Kidney capillary endothelial cell (primary cell): ENCODE measurements at regions not wholly inside any gene's neighbourhood (a gene's known extent, or its start where the extent isn't known, plus 50 kb on each side); places are given as distances from the start of the nearest gene placed in this dataset.

Experiments
- DNase-seq: peaks from one replicate; pipeline ENCODE4 v3.0.0-alpha.2; 2018; ENCODE audit warnings: low spot score

DNA sequence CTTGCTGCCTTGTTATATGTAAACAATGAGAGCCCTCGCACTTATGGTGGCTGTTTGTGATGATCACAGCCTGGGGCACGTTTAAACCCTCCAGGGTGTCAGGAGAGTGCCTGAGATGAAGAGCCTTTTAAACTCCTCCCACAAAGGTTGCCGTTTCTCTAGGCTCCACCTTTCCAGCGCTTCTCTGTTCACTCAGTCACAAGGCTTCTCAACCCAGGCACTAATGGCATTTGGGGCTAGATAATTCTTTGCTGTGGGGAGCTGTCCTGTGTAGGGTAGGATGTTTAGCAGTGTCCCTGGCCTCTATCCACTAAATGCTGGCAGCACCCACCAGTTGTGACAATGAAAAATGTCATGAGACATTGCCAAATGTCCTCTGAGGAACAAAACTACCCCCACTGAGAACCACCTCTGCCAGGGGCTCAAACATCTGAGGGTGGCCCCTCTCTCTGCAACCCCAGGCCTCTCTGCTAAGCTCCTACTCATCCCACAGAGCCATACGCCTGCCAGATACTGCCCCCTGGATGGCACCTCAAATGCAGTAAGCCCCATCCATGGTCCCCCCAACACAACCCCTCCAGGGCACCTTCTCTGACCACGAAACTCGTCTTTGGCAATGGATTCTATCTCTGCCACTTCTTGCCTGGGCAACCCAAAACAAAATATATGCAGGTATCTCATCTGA, 144.3 kb upstream of the ZMIZ1 start:
- DNase-seq: no peak

- no peak for DNase-seq
Measured at GRCh38 chr10:78925275-78925674, 143.5 kb upstream of the ZMIZ1 start.

DNA sequence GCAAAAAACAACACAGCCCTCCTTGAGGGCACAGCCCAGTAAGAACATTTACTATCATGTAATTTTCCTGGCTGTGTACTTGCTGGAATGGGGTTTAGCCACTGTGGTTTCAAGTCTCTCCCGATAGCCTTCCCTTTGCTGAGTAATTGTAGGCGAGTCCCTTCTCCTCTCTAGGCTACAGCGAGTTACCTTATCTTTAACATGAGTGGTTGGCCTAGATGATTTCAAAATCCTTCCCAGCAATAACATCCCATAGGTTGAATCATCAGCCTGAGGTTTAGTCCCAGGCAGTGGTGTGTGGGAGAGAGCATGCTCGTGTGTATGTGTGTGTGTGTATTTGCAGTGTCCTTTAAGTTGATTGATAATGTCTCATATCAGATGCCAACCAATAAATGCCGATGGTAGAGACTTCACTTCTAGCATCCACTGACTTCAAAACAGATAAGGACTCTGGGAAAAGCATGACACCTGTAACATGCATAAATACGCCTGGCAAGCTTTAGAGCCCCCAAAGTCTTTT, 142.9 kb upstream of the ZMIZ1 start:
- no peak for DNase-seq

GRCh38 chr10:78927257-78927995, 141.3 kb upstream of the ZMIZ1 start:
- no peak for DNase-seq

- no peak for DNase-seq
Measured at GRCh38 chr10:78928330-78928729, 140.4 kb upstream of the ZMIZ1 start.

DNA sequence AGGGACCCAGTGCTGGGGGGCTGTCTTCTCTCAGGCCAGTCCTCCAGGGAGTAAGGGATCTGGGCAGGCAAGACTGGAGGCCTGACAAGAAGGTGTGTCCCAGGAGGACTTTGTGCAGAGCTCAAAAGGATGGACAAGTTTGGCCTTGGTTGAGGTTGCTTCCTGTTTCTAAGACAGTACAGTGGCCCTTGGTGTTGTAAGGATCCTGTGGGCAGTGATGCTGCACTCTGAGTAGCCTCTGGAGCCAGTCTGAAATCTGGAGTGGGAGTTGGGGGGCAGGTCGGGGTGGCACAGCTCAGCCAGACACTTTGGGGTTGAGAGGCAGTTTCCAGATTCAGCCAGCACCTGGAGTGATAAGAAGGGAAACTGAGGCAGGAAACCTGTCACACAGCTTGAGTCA, 139.2 kb upstream of the ZMIZ1 start:
- no peak for DNase-seq

DNA sequence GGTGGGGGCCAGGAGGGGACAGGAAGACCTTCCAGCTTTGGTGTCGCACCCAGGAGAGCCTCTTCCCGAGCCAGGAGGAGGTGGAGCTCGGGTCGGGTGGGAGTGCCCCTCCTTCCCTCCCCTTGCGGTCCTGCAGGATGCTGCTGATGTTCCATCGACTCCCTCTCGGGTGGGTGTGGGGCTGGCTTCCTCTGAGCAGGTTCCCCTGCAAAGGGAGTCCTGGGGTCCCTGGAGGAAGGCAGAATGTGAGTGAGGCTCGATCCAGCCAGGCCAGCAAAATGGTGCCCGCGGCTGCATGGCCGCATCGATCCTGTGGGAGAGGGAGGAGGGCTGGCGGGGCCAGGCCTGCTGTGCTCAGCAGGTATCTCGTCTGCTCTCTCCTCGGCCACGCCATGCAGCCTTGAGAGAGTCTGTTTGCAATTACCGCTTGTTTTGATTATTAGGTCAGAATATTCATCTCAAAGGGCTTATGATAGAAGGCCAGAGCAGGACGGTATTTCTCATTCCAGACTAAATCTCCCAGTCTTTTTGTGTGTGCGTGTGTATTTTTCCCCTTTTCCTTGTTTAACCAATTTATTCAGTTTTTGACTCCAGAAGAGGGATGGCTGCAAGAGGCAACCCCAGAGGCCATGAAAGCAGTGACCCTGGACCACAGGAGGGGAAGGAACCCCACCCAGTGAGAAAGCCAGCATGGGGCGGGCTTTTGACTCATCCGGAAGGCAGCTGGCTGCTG, 137.3 kb upstream of the ZMIZ1 start:
- DNase-seq: peak; percentile 34

- DNase-seq: no peak
Measured at GRCh38 chr10:78932054-78932386, 136.7 kb upstream of the ZMIZ1 start.

DNA sequence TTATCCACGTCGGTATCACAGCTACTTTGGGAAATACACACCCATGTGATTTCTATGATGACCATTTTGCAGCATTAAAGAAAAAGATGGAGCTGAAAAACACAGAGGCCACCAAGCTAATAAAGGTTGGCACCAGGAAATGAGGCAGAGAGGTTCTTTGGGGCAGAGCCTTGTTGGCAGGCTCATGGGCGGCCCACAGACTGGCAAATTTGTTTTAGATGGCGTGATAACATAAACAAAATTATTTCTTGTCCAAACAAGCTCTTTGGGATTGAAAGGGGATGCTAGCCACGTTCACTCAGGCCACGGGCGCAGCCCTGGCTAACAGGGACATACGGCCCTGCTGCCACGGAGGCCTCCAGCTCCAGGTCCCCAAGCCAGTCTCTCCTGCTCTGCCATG, 135.9 kb upstream of the ZMIZ1 start:
- DNase-seq: no peak

DNA sequence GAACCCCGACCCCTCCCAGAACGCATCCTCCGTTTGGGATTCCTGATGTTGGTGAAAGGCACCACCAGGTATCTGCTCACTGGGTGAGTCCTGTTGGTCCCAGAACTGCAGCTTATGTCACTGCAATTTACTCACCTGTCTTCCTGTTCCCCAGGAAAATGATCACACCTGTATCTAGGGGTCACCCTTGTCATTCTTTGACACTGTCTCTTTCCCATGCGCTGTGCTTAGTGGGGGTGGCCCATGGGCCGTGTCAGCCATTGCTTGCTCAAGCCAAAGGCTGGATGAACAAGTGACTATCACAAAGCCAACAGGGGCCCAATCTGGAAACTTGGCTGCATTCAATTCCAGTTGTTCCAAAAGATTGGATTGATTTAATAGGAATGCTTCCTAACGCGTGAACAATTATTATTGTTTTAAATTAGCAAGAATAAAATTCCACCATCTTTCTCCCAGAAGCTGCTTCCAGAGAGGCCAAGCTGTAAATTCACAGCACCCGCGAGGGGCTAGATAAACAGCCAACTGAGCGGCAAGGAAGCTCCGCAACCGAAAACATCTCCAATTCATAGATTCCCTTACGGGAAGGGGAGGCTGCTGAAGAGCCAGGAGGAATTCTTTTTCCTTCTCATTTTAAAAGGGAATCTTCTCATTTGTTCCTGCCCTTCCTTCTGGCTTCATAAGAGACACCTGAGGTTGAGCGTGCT, 134.8 kb upstream of the ZMIZ1 start:
- no peak for DNase-seq

DNA sequence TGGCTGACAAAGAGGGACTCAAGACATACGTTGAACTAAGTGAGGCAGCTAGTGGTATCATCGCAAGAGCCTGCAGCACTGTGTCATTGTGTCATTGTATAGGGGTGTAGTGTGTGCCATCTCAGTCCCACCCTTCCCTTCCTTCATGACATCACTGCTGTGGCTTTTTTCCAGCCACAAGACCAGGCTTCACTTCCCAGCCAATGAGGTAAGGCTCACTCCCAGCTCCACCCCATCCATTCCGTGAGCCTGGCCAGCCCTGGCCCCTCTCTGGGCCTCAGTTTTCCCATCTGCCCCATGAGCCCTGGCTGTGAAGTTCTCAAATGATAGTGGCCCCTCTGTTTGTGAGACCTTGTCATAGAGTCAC, 134.3 kb upstream of the ZMIZ1 start:
- DNase-seq: no peak

GRCh38 chr10:78934994-78935602, 133.7 kb upstream of the ZMIZ1 start:
- DNase-seq: no peak

DNA sequence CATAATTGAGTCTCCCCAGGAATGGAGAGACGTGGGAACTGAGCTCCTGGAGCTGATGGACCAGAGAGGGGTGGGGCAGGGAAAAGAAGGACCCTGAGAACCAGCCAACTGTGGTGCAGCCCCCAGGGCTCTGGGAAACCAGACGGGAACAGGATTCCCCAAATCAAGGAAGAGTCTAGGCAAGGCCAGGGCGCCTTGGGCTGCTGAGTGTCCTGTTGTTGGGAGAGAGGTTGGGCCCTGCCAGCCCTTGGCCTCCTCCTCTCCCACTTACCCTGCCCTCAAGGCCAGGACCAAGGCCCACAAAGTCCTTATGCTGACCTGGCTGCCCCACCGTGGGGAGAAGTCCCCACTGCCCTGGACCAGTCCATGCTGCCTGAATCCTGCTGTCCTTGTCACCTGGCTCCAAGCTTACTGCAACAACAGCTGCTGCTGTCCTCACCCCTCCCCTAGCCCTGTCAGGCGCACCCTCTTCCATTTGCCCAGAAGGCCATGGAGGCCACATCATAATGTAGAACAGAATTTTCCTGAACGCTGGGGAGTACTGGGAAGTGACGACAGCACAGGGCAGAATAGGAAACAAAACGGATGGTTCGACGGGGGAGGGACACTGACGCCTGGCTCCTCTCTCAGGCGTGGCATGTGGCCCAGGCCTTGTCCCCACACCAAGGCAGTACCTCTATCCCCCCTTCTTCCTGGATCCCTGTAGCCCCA, 132.9 kb upstream of the ZMIZ1 start:
- DNase-seq: no peak

DNA sequence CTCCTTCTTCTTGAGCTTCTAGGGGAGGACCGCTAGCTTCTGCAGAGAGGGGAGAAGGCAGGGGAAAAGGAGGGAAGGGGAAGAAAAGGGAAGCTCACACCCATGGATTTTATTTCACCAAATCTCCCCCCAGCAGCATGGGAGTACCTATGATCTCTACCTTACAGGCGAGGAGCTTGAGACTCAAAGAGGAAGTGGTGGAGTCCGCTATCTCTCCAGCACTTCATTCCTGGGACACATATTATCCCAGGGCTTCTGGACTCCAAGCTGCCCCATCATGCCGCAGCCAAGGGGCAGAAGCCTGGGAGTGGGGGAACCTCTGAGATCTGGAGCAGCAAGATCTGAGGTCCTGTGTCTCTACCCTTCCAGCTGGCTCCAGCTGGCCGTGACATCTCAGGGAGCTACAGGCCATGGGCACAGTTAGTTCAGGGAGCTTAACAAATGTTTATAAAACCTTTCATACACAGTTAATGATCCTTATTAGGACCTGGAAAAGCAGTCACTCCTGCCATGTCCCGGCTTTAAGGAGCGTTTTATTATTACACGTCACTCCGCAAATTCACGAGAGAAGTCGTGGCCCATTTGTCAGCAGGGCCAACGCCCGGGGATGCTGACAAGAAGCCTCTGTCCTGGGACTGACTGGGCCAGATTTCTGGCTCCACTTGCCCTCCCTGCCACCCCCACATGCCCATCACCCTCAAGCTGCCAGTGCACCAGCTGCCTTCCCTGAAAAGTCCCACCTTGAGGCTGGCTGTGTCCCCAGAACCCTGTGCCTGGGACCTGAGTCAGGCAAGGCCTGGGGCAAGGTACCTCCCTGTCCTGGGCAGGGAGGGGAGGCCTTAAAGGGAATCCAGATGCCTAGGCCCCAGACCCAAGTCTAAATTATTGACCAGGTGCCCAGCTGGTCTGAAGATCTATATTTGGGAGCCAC, 132.1 kb upstream of the ZMIZ1 start:
- no peak for DNase-seq

DNA sequence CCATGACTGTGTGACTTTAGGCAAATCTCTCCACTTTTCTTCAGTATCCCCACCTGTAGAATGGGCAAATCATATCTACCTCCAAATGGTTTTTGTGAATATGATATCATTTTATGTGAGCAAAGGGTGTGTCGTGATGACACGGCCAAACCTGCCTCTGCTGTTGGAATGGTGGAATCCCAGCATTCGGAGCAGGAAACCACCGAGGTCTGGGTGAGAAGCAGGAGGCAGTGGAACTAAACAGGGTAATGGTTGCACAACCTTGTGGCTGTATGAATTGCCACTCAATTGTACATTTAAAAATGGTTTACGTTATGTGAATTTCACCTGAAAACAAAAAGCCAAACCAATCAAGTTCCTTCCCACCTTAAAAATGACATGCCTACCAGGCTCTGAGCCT, 131.4 kb upstream of the ZMIZ1 start:
- no peak for DNase-seq

DNA sequence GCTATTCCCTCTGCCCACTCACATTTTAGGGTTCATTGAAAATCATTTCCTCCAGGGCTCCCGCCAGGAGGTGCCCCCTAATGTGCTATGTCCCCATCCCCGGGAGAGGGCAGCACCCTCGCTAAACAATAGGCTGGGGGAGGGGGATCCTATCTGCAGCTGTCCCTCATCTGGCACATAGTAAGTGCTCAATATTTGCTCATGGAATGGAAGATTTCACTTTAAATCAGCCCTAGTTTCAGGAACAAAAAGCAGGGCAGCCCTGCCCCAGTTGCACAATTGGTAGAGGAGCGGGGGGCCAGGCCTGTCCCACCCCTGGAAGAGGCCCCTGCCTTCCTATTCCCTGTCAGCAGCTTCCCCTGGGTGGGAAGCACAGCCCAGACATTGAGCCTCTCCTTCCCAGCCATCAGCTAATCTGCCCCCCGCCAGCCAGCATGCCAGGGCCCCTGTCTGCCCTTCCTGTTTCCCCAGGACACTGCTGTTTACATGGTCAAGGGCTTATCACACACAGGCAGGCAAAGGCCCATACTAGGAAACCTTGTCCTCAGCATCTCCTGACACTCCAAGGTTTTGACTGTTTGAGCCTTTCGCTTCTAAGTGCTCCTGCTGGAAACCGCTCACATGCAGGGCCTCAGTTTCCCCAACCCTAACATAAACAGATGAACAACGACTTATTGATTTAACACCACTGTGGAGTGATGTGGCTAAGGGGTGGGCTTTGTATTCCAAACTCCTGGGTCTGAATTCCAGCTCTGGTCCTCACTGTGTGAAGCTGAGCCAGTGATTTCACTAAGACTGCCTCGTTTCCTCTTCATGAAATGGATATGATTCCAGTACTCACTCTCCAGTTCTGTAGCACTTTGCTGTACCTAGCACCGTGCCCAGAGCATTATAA, 130.7 kb upstream of the ZMIZ1 start:
- DNase-seq: peak; percentile 26

- no peak for DNase-seq
Measured at GRCh38 chr10:78938695-78939672, 129.8 kb upstream of the ZMIZ1 start.

GRCh38 chr10:78942091-78942501, 126.7 kb upstream of the ZMIZ1 start:
- DNase-seq: no peak
